Skeletal muscle tissue (tissue), 3 donors: ENCODE measurements at regions not wholly inside any gene's neighbourhood (a gene's known extent, or its start where the extent isn't known, plus 50 kb on each side); places are given as distances from the start of the nearest gene placed in this dataset.

Source experiments
- H3K27ac ChIP-seq: one replicate; pipeline ENCODE4 v1.7.0; 2013; ENCODE audit warnings: mild to moderate bottlenecking, low read depth, low read length, inconsistent platforms
- H3K27me3 ChIP-seq, 3 donors: one replicate each; pipeline ENCODE4 v1.7.0; 2013; ENCODE audit warnings: low read length in 3 of 3; ENCODE audit not compliant: control insufficient read depth in 3 of 3, insufficient read depth in 3 of 3
- H3K36me3 ChIP-seq, 3 donors: one replicate each; pipeline ENCODE4 v1.7.0; 2013; ENCODE audit warnings: low read length in 3 of 3; ENCODE audit not compliant: control insufficient read depth in 3 of 3, insufficient read depth in 3 of 3
- H3K4me1 ChIP-seq, 3 donors: one replicate each; pipeline ENCODE4 v1.7.0; 2013; ENCODE audit warnings: low read length in 3 of 3, mild to moderate bottlenecking in 3 of 3; ENCODE audit not compliant: control insufficient read depth in 3 of 3, insufficient read depth in 3 of 3
- H3K4me3 ChIP-seq, 3 donors: one replicate each; pipeline ENCODE4 v1.7.0; 2013; ENCODE audit warnings: low read length in 3 of 3
- H3K9ac ChIP-seq, 3 donors: one replicate each; pipeline ENCODE4 v1.7.0; 2013; ENCODE audit warnings: low read length in 3 of 3, mild to moderate bottlenecking in 3 of 3, moderate library complexity in 2 of 3, low read depth in 1 of 3
- H3K9me3 ChIP-seq, 3 donors: one replicate each; pipeline ENCODE4 v1.7.0; 2013; ENCODE audit warnings: low read length in 3 of 3; ENCODE audit not compliant: control insufficient read depth in 3 of 3
- donor health status: Osteomylitis.

- peaks cover 31 to 67% (median 65%) of the 10 kb centered on the region in 3 donors for H3K27me3 ChIP-seq
- H3K9ac ChIP-seq, result no peak overlapping the region
- peaks cover 0 to 1% (median 1%) of the 10 kb centered on the region in 3 donors for H3K9me3 ChIP-seq
- no peak overlapping the region for H3K27ac ChIP-seq
- H3K36me3 ChIP-seq, result no peaks in the 10 kb centered on the region
- H3K4me1 ChIP-seq, result no peaks in the 10 kb centered on the region
- no peak overlapping the region for H3K4me3 ChIP-seq
These were observed 78.4 kb downstream of the TSPAN17 start for GRCh38 chr5:176725521-176726280.

GRCh38 chr5:176726746-176727527 is 79.7 kb downstream of the TSPAN17 start:
- H3K9ac ChIP-seq, result no peak overlapping the region
- no peak overlapping the region for H3K27ac ChIP-seq
- H3K9me3 ChIP-seq, result peaks cover 0 to 5% (median 3%) of the 10 kb centered on the region in 3 donors
- H3K4me3 ChIP-seq, result no peak overlapping the region
- H3K4me1 ChIP-seq, result no peaks in the 10 kb centered on the region
- H3K27me3 ChIP-seq, result peaks cover 38 to 71% (median 66%) of the 10 kb centered on the region in 3 donors
- H3K36me3 ChIP-seq, result no peaks in the 10 kb centered on the region

- Histone ChIP-seq H3K4me1 (no peaks in the 10 kb centered on the region), H3K9ac (no peak overlapping the region), H3K4me3 (no peak overlapping the region), H3K27ac (no peak overlapping the region), H3K9me3 (peaks cover 0 to 5% (median 3%) of the 10 kb centered on the region in 3 donors), H3K36me3 (no peaks in the 10 kb centered on the region), H3K27me3 (peaks cover 44 to 72% (median 65%) of the 10 kb centered on the region in 3 donors)
These were observed 80.2 kb downstream of the TSPAN17 start for GRCh38 chr5:176727528-176727900.

DNA sequence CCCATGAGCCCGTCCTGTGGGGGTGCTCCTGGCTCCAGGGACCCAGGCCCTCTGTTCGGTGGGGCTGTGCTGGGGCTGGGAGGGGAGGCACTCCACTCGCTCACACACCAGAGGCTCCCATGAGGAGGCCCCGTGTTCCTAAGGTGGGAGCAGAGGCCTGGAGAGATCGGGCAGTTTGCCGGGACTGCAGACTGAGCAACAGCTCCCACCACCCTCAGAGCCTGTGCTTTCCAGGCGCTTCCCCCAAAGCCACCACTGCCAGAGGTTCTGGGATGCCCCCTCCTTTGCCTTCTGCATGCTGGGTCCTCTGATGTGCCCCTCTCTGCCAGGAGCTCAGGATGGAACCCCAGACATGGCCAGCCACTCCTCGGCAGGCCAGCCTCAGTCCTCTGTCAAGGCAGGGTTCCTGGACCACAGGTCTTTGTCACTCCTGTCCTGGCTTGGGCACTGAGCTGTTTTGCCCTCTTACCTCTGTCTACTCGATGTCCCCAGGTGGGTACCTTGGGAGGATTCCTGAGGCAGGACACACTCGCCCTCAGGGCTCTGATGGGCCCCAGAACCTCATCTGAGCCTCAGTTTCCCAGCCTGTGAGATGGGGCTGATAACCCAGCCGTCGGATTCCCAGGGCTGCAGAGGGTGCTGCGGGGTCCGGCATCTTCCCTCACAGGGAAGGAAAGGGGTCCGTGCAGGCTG is 80.8 kb downstream of the TSPAN17 start:
- H3K4me1 ChIP-seq, result no peaks in the 10 kb centered on the region
- no peak overlapping the region for H3K4me3 ChIP-seq
- H3K36me3 ChIP-seq, result no peaks in the 10 kb centered on the region
- H3K27me3 ChIP-seq, result peaks cover 49 to 72% (median 65%) of the 10 kb centered on the region in 3 donors
- H3K9ac ChIP-seq, result no peak overlapping the region
- H3K27ac ChIP-seq, result no peak overlapping the region
- peaks cover 0 to 5% (median 3%) of the 10 kb centered on the region in 3 donors for H3K9me3 ChIP-seq

GRCh38 chr5:176728831-176729251 is 81.5 kb upstream of the UNC5A start:
- Histone ChIP-seq H3K27me3 (peaks cover 44 to 72% (median 66%) of the 10 kb centered on the region in 3 donors), H3K9me3 (peaks cover 0 to 5% (median 3%) of the 10 kb centered on the region in 3 donors), H3K36me3 (no peaks in the 10 kb centered on the region), H3K4me3 (no peak overlapping the region), H3K4me1 (no peaks in the 10 kb centered on the region), H3K27ac (no peak overlapping the region), H3K9ac (no peak overlapping the region)

DNA sequence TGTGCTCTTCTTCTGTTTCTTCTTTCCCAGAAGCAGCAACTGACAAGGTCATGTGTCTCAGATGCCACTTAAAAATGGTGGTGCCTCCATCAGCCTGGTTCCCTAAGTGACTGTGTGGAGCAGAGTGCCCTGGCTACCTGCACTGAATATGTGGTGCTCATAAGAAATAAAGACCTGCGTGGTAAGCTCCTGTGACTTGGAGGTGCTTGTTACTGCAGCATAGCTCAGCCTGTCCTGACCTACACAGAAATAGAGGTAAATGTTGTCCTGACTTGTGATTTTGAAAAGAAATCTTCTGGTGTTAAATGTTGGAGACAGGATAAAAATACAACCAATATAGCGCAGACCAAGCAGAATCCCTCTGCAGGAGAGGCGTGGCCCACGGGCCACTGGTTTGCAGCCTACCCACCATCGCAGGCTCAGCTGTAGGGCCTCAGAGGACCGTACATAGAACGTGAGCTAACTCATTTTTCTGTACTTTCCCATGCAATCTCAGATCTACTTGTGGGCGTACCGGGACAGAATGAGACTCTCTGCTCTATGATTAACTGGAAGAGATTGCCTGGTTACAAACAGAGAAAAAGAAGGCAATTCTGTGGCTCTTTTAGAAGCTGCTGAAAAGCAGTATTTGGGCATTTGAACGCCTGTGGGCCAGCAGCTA is 79.4 kb upstream of the UNC5A start:
- Histone ChIP-seq H3K36me3 (no peaks in the 10 kb centered on the region), H3K27me3 (peaks cover 52 to 77% (median 72%) of the 10 kb centered on the region in 3 donors), H3K9me3 (peaks cover 0 to 5% (median 3%) of the 10 kb centered on the region in 3 donors), H3K4me1 (no peaks in the 10 kb centered on the region), H3K27ac (no peak overlapping the region), H3K9ac (no peak overlapping the region), H3K4me3 (no peak overlapping the region)

DNA sequence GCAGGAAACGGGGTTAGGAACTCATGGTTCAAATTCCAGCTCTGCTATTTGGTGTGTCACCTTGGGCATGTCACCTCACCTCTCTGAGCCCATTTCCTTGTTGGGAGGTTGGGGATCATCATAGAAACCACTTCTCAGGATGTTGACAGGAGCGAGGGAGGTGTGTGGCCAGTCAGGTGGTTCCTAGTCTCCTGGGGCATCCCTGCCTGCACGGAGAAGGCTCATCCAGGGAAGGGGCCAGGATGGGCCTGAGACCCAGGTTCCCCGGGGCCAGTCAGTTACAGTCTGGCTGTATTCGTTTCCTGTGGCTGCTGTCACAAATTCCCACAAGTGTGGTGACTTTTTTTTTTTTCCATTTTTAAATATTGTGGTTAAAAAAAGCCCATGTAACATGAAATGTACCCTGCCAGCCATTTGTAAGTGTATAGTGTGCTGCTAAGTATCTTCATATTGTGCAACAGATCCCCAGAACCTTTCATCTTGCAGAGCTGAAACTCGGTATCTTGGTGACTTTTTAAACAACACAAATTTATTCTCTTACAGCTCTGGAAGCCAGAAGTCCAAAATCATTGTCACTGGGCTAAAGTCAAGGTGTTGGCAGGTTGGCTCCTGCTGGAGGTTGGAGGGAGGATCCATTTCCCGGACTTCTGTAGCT is 78.7 kb upstream of the UNC5A start:
- Histone ChIP-seq H3K9me3 (peaks cover 0 to 5% (median 3%) of the 10 kb centered on the region in 3 donors), H3K36me3 (no peaks in the 10 kb centered on the region), H3K9ac (no peak overlapping the region), H3K27me3 (peaks cover 59 to 77% (median 74%) of the 10 kb centered on the region in 3 donors), H3K27ac (no peak overlapping the region), H3K4me1 (no peaks in the 10 kb centered on the region), H3K4me3 (no peak overlapping the region)

GRCh38 chr5:176732306-176732705 is 78.1 kb upstream of the UNC5A start:
- peaks cover 0 to 5% (median 3%) of the 10 kb centered on the region in 3 donors for H3K9me3 ChIP-seq
- peaks cover 59 to 76% (median 74%) of the 10 kb centered on the region in 3 donors for H3K27me3 ChIP-seq
- no peak overlapping the region for H3K27ac ChIP-seq
- no peaks in the 10 kb centered on the region for H3K36me3 ChIP-seq
- no peak overlapping the region for H3K4me3 ChIP-seq
- H3K4me1 ChIP-seq, result no peaks in the 10 kb centered on the region
- no peak overlapping the region for H3K9ac ChIP-seq

DNA sequence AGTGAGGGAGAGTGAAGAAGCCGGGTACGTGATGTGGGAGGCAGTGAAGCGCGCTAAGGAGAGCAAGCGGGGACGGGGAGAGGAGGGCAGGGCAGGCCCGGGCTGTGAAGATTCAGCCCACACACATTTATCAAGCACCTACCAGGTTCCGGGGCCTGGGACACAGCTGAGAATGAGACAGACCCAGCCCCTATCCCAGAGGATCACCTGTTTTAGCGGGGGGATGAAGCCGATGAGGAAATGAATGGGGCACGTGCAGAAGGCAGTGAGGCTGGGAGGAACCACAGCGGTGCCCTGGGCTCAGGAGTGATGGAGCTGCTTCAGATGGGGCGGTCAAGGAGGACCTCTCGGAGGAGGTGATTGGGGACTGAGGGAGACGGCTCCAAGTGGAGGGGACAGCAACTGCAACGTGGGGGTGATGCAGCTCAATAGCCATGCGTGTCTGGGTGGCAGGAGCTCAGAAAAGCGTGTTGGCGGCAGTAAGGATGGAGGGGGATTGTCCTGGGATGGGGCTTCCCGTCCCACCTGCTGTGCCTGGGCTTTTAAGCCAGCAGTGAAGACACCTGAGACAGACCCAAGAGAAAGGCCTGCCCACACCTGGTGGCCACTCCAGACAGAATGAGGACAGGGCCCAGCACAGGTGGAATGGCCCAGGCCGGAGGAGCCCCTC is 77.5 kb upstream of the UNC5A start:
- Histone ChIP-seq H3K36me3 (no peaks in the 10 kb centered on the region), H3K9me3 (peaks cover 0 to 5% (median 3%) of the 10 kb centered on the region in 3 donors), H3K27me3 (peaks cover 59 to 77% (median 76%) of the 10 kb centered on the region in 3 donors), H3K4me3 (no peak overlapping the region), H3K9ac (no peak overlapping the region), H3K4me1 (no peaks in the 10 kb centered on the region), H3K27ac (no peak overlapping the region)
